COR-L47 (cell line): ENCODE measurements at regions not wholly inside any gene's neighbourhood (a gene's known extent, or its start where the extent isn't known, plus 50 kb on each side); places are given as distances from the start of the nearest gene placed in this dataset.
A peak's percentile ranks its signal among the peaks of the same experiment; 100 is the strongest.

Experiments used
- DNase-seq: peaks from one replicate; lab custom pipeline; 2025; lab: John Stamatoyannopoulos, UW

- DNase-seq = no peak
Measured at GRCh38 chr2:20523073-20523798, 76.4 kb downstream of the RHOB start.

GRCh38 chr2:20523799-20524187 is 76.9 kb downstream of the RHOB start:
- DNase-seq = no peak

GRCh38 chr2:20524412-20525040 is 77.7 kb downstream of the RHOB start:
- no peak for DNase-seq

GRCh38 chr2:20525041-20526035 is 78.5 kb downstream of the RHOB start:
- no peak for DNase-seq

- no peak for DNase-seq
Measured at GRCh38 chr2:20526160-20526559, 79.3 kb downstream of the RHOB start.

- peak; percentile 83 for DNase-seq
Measured at GRCh38 chr2:20526708-20527107, 79.8 kb downstream of the RHOB start.

- DNase-seq = no peak
Measured at GRCh38 chr2:20528713-20529112, 81.8 kb downstream of the RHOB start.

- DNase-seq = no peak
Measured at GRCh38 chr2:20530520-20530919, 83.6 kb downstream of the RHOB start.

GRCh38 chr2:20531633-20532262 is 84.9 kb downstream of the RHOB start:
- DNase-seq = no peak

- no peak for DNase-seq
Measured at GRCh38 chr2:20532634-20533437, 86.0 kb downstream of the RHOB start.

- DNase-seq = no peak
Measured at GRCh38 chr2:20533993-20534622, 87.2 kb downstream of the RHOB start.

- DNase-seq = no peak
Measured at GRCh38 chr2:20534913-20535801, 88.3 kb downstream of the RHOB start.

- DNase-seq = no peak
Measured at GRCh38 chr2:20536619-20537422, 89.9 kb downstream of the RHOB start.

GRCh38 chr2:20537423-20538307 is 90.8 kb downstream of the RHOB start:
- DNase-seq = no peak

GRCh38 chr2:20538308-20539132 is 91.6 kb downstream of the RHOB start:
- DNase-seq = no peak

GRCh38 chr2:20539133-20539719 is 92.4 kb downstream of the RHOB start:
- no peak for DNase-seq
